ENCODE measurements at regions not wholly inside any gene's neighbourhood (a gene's known extent, or its start where the extent isn't known, plus 50 kb on each side); places are given as distances from the start of the nearest gene placed in this dataset.
A peak's percentile ranks its signal among the peaks of the same experiment; 100 is the strongest.

- 75 to 86% (median 82%) methylated on average over 2 of the region's 2 CpGs for WGBS, 5 donors
- peaks cover 0 to 9% (median 0%) of the 10 kb centered on the region in 6 donors for H3K4me1 ChIP-seq
- intact Hi-C loops (cut with DNase I; ENCODE audit: low total_unique reads), result no loop called here
- peak overlapping the region in 3 of 8 donors; percentile 43 to 65 (median 51) for H3K27ac ChIP-seq
- no peaks in the 10 kb centered on the region for H3K36me3 ChIP-seq
- no peak for DNase-seq
- no peaks in the 10 kb centered on the region for H3K9me3 ChIP-seq
- TF ChIP-seq CTCF (IDR thresholded peaks at IDR 0.05 in 8 of 11, conservative IDR thresholded peaks at IDR 0.05 in 3 of 11), result no peak
- no peak for TF ChIP-seq POLR2AphosphoS5 (IDR thresholded peaks at IDR 0.05)
- TF ChIP-seq POLR2A (IDR thresholded peaks at IDR 0.05), result no peak
- no peak overlapping the region for H3K4me3 ChIP-seq
- no peaks in the 10 kb centered on the region for H3K27me3 ChIP-seq (replicated peaks in 1 of 7)
Observed at GRCh38 chr5:117863586-117864296, 1124.6 kb downstream of the DTWD2 start.

- peaks cover 0 to 11% (median 0%) of the 10 kb centered on the region in 6 donors for H3K4me1 ChIP-seq
- no peaks in the 10 kb centered on the region for H3K9me3 ChIP-seq
- DNase-seq, result no peak
- H3K27me3 ChIP-seq (replicated peaks in 1 of 7), result no peaks in the 10 kb centered on the region
- TF ChIP-seq CTCF (IDR thresholded peaks at IDR 0.05 in 8 of 11, conservative IDR thresholded peaks at IDR 0.05 in 3 of 11) (no peak), POLR2A (IDR thresholded peaks at IDR 0.05) (no peak), POLR2AphosphoS5 (IDR thresholded peaks at IDR 0.05) (no peak)
- H3K27ac ChIP-seq, result no peak overlapping the region
- 86 to 100% (median 98%) methylated on average over 1 of the region's 1 CpG for whole genome bisulfite sequencing, 5 donors
- intact Hi-C loops (cut with DNase I; ENCODE audit: low total_unique reads), result no loop called here
- H3K36me3 ChIP-seq, result no peaks in the 10 kb centered on the region
- no peak overlapping the region for H3K4me3 ChIP-seq
Observed at GRCh38 chr5:117860550-117860949, 1127.8 kb downstream of the DTWD2 start.

GRCh38 chr5:117859176-117859575 is 1129.2 kb downstream of the DTWD2 start:
- TF ChIP-seq CTCF (IDR thresholded peaks at IDR 0.05 in 8 of 11, conservative IDR thresholded peaks at IDR 0.05 in 3 of 11), result no peak
- no peak for TF ChIP-seq POLR2AphosphoS5 (IDR thresholded peaks at IDR 0.05)
- TF ChIP-seq POLR2A (IDR thresholded peaks at IDR 0.05), result no peak
- no peaks in the 10 kb centered on the region for H3K9me3 ChIP-seq
- DNase-seq, result no peak
- peaks cover 0 to 11% (median 0%) of the 10 kb centered on the region in 6 donors for H3K4me1 ChIP-seq
- H3K27me3 ChIP-seq (replicated peaks in 1 of 7), result no peaks in the 10 kb centered on the region
- H3K36me3 ChIP-seq, result no peaks in the 10 kb centered on the region
- H3K4me3 ChIP-seq, result no peak overlapping the region
- H3K27ac ChIP-seq, result peak overlapping the region in 1 of 8 donors; percentile 6
- intact Hi-C loops (cut with DNase I; ENCODE audit: low total_unique reads), result no loop called here
- WGBS, 5 donors, result 11 to 22% (median 18%) methylated on average over 1 of the region's 1 CpG

GRCh38 chr5:117856713-117857112 is 1131.6 kb downstream of the DTWD2 start:
- TF ChIP-seq CTCF (IDR thresholded peaks at IDR 0.05 in 8 of 11, conservative IDR thresholded peaks at IDR 0.05 in 3 of 11), result no peak
- TF ChIP-seq POLR2AphosphoS5 (IDR thresholded peaks at IDR 0.05), result no peak
- no peak for TF ChIP-seq POLR2A (IDR thresholded peaks at IDR 0.05)
- no peak overlapping the region for H3K27ac ChIP-seq
- DNase-seq, result no peak
- no peaks in the 10 kb centered on the region for H3K36me3 ChIP-seq
- peaks cover 0 to 11% (median 0%) of the 10 kb centered on the region in 6 donors for H3K4me1 ChIP-seq
- no peak overlapping the region for H3K4me3 ChIP-seq
- intact Hi-C loops (cut with DNase I; ENCODE audit: low total_unique reads), result no loop called here
- 88 to 92% (median 91%) methylated on average over 4 of the region's 4 CpGs for WGBS, 5 donors
- H3K27me3 ChIP-seq (replicated peaks in 1 of 7), result no peaks in the 10 kb centered on the region
- H3K9me3 ChIP-seq, result no peaks in the 10 kb centered on the region

All from spleen (tissue), 11 donors.